Bone marrow (tissue), 2 donors: ENCODE measurements at regions not wholly inside any gene's neighbourhood (a gene's known extent, or its start where the extent isn't known, plus 50 kb on each side); places are given as distances from the start of the nearest gene placed in this dataset.

Experiments
- DNase-seq, 2 donors: peaks; one replicate each; lab custom pipeline; 2025; lab: John Stamatoyannopoulos, UW

- no peak for DNase-seq
These were observed 61.6 kb downstream of the LSM5 start for GRCh38 chr7:32428546-32428945.

GRCh38 chr7:32427769-32428291, 62.4 kb downstream of the LSM5 start:
- peak in 1 of 2 donors; percentile 2 for DNase-seq

- DNase-seq, result no peak
These were observed 73.3 kb downstream of the LSM5 start for GRCh38 chr7:32416846-32417245.

- no peak for DNase-seq
These were observed 74.2 kb downstream of the LSM5 start for GRCh38 chr7:32415936-32416335.

GRCh38 chr7:32415519-32415918, 74.7 kb downstream of the LSM5 start:
- no peak for DNase-seq

GRCh38 chr7:32412471-32412870, 77.7 kb downstream of the LSM5 start:
- no peak for DNase-seq

- DNase-seq, result no peak
These were observed 79.6 kb downstream of the LSM5 start for GRCh38 chr7:32410545-32410944.

GRCh38 chr7:32406386-32406785, 83.8 kb downstream of the LSM5 start:
- no peak for DNase-seq

- DNase-seq, result no peak
These were observed 86.5 kb downstream of the LSM5 start for GRCh38 chr7:32403463-32404229.

- DNase-seq, result no peak
These were observed 89.5 kb downstream of the LSM5 start for GRCh38 chr7:32400676-32401075.

GRCh38 chr7:32399311-32399710, 90.9 kb downstream of the LSM5 start:
- DNase-seq, result no peak

- DNase-seq, result no peak
These were observed 95.0 kb downstream of the LSM5 start for GRCh38 chr7:32395168-32395567.

GRCh38 chr7:32393861-32394260, 96.3 kb downstream of the LSM5 start:
- DNase-seq, result no peak

- no peak for DNase-seq
These were observed 100.0 kb downstream of the LSM5 start for GRCh38 chr7:32390210-32390609.

GRCh38 chr7:32385316-32385956, 104.7 kb downstream of the LSM5 start:
- DNase-seq, result no peak

GRCh38 chr7:32381024-32381601, 109.1 kb downstream of the LSM5 start:
- no peak for DNase-seq

- DNase-seq, result no peak
These were observed 110.6 kb downstream of the LSM5 start for GRCh38 chr7:32379510-32380112.

GRCh38 chr7:32378988-32379387, 111.2 kb downstream of the LSM5 start:
- DNase-seq, result no peak

GRCh38 chr7:32364581-32364980, 125.6 kb downstream of the LSM5 start:
- DNase-seq, result no peak

GRCh38 chr7:32360127-32360526, 130.1 kb downstream of the LSM5 start:
- no peak for DNase-seq

- DNase-seq, result no peak
These were observed 132.5 kb downstream of the LSM5 start for GRCh38 chr7:32357535-32358277.

- peak in 1 of 2 donors; percentile 0 for DNase-seq
These were observed 142.8 kb downstream of the LSM5 start for GRCh38 chr7:32347244-32347828.
